HS-5 (cell line): ENCODE measurements at regions not wholly inside any gene's neighbourhood (a gene's known extent, or its start where the extent isn't known, plus 50 kb on each side); places are given as distances from the start of the nearest gene placed in this dataset.
A peak's percentile ranks its signal among the peaks of the same experiment; 100 is the strongest.

Experiments used
- DNase-seq: peaks from one replicate; pipeline ENCODE4 v3.0.0-alpha.2; 2012; ENCODE audit warnings: low read depth

DNA sequence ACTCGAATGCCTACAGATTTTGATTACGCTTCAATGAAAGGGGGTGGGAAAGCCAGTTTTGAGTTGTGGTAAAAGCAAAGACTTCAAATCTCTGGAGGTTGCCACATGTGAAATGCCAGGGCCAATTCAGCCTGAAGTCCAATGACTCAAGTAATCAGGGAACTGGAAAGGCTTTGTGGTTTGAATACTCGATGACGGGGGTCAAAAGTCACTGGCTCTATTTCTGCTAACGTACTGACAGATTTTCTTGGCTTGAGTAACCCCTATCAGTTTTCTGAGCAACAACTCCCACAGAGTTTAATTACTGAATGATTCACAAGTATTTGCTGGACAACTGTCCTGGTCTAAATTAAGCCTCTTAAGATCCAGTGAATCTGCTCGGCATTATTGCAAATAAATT, 152.2 kb downstream of the SIPA1L2 start:
- peak; percentile 96 for DNase-seq

- no peak for DNase-seq
These were observed 153.4 kb downstream of the SIPA1L2 start for GRCh38 chr1:232476538-232476950.

GRCh38 chr1:232474826-232475225, 155.1 kb downstream of the SIPA1L2 start:
- DNase-seq = no peak

GRCh38 chr1:232473900-232474299, 156.0 kb downstream of the SIPA1L2 start:
- no peak for DNase-seq

DNA sequence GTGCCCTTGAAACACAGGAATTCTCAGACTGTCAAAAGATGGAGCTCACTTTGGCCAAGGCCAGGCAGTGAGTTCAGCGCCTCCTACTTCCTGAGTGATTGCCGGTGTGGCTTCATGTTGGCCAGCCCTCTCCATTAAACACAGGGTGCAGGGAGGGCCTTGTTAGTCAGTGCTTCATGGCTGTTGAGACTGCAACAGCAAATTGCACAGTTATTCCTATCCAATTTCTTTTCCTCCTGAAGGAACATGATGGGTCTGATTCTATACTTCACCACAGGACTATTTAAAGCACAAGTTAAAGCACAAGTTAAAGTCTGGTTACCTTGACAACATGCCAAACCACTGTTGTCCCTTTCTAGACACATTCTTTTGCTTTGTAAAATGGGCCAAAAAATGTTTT, 156.6 kb downstream of the SIPA1L2 start:
- no peak for DNase-seq

GRCh38 chr1:232472485-232473041, 157.4 kb downstream of the SIPA1L2 start:
- peak; percentile 22 for DNase-seq

DNA sequence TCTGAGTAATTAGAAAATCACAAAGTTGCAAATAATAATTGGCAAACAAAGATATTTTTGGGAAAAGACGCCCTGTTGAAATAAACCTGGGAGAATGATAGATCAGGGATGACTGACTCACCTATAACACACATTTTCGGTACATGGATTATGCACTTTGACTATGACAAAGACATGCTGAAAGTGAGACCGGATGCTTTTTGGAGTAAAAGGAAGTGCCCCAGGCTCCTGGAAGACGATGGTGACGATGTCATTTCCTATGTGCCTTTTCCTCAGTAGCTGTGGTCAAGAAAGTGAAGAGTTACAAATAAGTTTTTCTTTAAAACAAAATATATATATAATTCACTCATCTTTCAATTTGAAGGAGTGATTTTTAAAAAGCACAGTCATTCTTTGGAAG, 158.7 kb downstream of the SIPA1L2 start:
- DNase-seq = no peak

- DNase-seq = no peak
These were observed 159.2 kb downstream of the SIPA1L2 start for GRCh38 chr1:232470711-232471110.

DNA sequence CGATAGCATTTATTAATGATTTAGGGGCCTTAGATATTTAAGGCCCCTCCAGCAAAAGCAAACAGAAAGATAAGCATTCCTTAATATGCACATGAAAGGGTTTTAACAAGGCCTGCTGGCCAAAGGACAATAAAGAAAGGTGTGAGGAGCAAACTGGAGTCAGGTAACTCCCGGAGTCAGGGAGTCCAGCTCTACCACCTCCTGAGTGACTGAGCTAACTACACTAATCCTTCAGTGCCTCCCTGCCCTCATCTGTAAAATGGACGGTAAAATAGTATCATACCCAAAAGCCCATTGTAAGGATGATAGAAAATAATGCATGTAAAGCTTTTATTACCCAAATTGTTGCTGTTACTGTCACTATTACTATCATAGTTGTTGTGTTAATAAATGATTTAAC, 161.7 kb downstream of the SIPA1L2 start:
- DNase-seq = no peak

GRCh38 chr1:232467073-232467760, 162.7 kb downstream of the SIPA1L2 start:
- no peak for DNase-seq

- no peak for DNase-seq
These were observed 165.6 kb downstream of the SIPA1L2 start for GRCh38 chr1:232464325-232464724.

DNA sequence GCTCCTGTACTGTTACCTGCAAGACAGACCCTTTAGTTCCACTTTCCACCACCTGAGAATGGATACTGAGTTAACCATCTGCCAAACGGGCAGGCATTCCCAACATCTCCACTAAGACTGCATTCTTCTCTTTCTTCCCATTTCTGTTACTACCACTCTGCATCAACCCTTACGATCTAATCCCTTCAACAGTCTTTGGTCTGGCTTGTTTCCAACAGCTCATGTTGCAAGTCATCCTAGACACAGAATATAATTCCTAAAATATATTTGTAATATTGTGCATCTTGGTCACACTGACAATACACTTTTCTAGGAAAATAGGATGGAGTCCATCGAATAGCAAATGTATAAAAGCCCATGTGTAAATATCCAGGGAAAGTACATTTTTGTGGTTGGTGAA, 166.7 kb downstream of the SIPA1L2 start:
- DNase-seq = no peak

GRCh38 chr1:232462213-232462612, 167.7 kb downstream of the SIPA1L2 start:
- DNase-seq = no peak

- no peak for DNase-seq
These were observed 170.1 kb downstream of the SIPA1L2 start for GRCh38 chr1:232459826-232460225.

DNA sequence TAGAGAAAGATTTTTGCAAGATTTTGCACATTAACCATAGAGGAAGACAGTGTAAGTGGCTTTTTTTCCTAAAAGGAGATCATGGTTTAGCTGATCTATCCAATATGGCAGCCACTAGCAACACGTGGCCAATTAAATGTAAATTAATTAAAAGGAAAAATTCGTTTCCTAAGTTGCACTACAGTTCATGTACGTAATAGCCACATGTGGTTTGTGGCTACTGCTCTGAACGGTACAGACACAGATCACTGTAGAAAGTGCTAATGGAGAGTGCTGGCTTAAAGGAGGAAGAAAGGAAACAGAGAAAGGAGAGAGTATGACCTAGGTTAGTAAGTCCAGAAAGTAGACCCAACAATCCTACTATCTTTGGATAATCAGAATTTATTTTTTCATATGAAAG, 170.8 kb downstream of the SIPA1L2 start:
- DNase-seq = no peak

DNA sequence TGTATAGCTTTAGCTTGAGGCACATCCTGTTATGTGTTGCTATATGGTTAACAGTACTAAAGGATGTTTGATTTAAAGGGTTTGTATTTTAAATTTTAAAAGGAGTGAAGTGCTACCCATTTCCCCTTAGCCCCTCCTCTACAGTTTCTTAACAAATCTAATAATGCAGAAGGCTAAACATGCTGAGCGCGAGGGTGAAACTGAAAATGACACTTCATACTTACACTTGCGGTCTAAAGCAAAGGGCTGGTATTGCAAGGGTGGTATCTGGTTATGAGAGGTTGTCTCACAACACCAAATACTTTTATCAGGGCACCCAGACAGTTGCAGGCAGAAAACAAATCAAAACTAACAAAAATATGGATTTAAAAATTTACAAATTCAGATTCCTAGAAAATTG, 172.3 kb downstream of the SIPA1L2 start:
- DNase-seq = no peak

GRCh38 chr1:232456714-232457113, 173.2 kb downstream of the SIPA1L2 start:
- no peak for DNase-seq

- no peak for DNase-seq
These were observed 175.6 kb downstream of the SIPA1L2 start for GRCh38 chr1:232454227-232454886.

GRCh38 chr1:232452736-232453440, 177.0 kb downstream of the SIPA1L2 start:
- no peak for DNase-seq

- DNase-seq = no peak
These were observed 177.8 kb downstream of the SIPA1L2 start for GRCh38 chr1:232452117-232452516.

DNA sequence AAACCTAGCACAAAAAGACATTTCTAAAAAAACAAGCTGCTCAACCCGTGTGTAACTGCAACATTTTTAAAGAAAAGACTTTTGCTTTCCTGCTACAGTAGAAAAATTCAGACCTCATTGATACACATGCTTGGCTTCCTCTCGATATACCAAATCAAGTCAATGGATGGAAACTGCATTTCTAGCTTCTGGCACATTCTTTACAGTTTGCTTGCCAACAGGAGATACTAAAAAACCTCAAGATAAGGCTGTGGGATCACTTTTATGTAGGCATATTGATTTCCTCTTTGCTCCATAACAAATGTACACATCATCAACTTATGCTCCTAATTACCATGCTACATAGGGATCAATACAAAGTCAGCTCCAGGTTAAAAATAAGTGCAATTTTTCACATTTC, 178.4 kb downstream of the SIPA1L2 start:
- DNase-seq = no peak

- DNase-seq = no peak
These were observed 179.3 kb downstream of the SIPA1L2 start for GRCh38 chr1:232450615-232451014.

GRCh38 chr1:232447125-232447524, 182.8 kb downstream of the SIPA1L2 start:
- DNase-seq = no peak
